IPS-NIHi7 (cell line): ENCODE measurements at regions not wholly inside any gene's neighbourhood (a gene's known extent, or its start where the extent isn't known, plus 50 kb on each side); places are given as distances from the start of the nearest gene placed in this dataset.

Source experiments
- DNase-seq: peaks from one replicate; pipeline ENCODE4 v3.0.0; 2012; ENCODE audit warnings: mixed read lengths; ENCODE audit errors: extremely low spot score

GRCh38 chr18:42185486-42185885, 230.5 kb downstream of the PIK3C3 start:
- no peak for DNase-seq

GRCh38 chr18:42187611-42188380, 232.8 kb downstream of the PIK3C3 start:
- no peak for DNase-seq

- DNase-seq, result no peak
Measured at GRCh38 chr18:42190643-42191042, 235.6 kb downstream of the PIK3C3 start.

- no peak for DNase-seq
Measured at GRCh38 chr18:42192251-42193248, 237.5 kb downstream of the PIK3C3 start.

- DNase-seq, result no peak
Measured at GRCh38 chr18:42196651-42197050, 241.6 kb downstream of the PIK3C3 start.

GRCh38 chr18:42201137-42201536, 246.1 kb downstream of the PIK3C3 start:
- DNase-seq, result no peak

GRCh38 chr18:42211201-42211600, 256.2 kb downstream of the PIK3C3 start:
- no peak for DNase-seq

- no peak for DNase-seq
Measured at GRCh38 chr18:42222557-42222956, 267.5 kb downstream of the PIK3C3 start.

- DNase-seq, result no peak
Measured at GRCh38 chr18:42228581-42228980, 273.5 kb downstream of the PIK3C3 start.

GRCh38 chr18:42229211-42230210, 274.5 kb downstream of the PIK3C3 start:
- DNase-seq, result no peak

GRCh38 chr18:42230636-42231035, 275.6 kb downstream of the PIK3C3 start:
- DNase-seq, result no peak

- DNase-seq, result no peak
Measured at GRCh38 chr18:42231284-42231683, 276.2 kb downstream of the PIK3C3 start.

GRCh38 chr18:42231796-42232195, 276.8 kb downstream of the PIK3C3 start:
- DNase-seq, result no peak

- DNase-seq, result no peak
Measured at GRCh38 chr18:42233908-42234307, 278.9 kb downstream of the PIK3C3 start.

- DNase-seq, result no peak
Measured at GRCh38 chr18:42242758-42243157, 287.7 kb downstream of the PIK3C3 start.

- DNase-seq, result no peak
Measured at GRCh38 chr18:42245137-42245536, 290.1 kb downstream of the PIK3C3 start.

GRCh38 chr18:42255908-42256765, 301.1 kb downstream of the PIK3C3 start:
- no peak for DNase-seq

- no peak for DNase-seq
Measured at GRCh38 chr18:42258301-42258965, 303.4 kb downstream of the PIK3C3 start.

- no peak for DNase-seq
Measured at GRCh38 chr18:42261731-42262130, 306.7 kb downstream of the PIK3C3 start.

GRCh38 chr18:42264497-42264896, 309.5 kb downstream of the PIK3C3 start:
- no peak for DNase-seq
